GM12872 (cell line): ENCODE measurements at regions not wholly inside any gene's neighbourhood (a gene's known extent, or its start where the extent isn't known, plus 50 kb on each side); places are given as distances from the start of the nearest gene placed in this dataset.

Source experiments
- CTCF ChIP-seq: IDR thresholded peaks from 3 replicates; pipeline ENCODE4 v1.5.1; 2011; ENCODE audit warnings: low read depth, mild to moderate bottlenecking, low read length, moderate library complexity; ENCODE audit not compliant: insufficient read depth

DNA sequence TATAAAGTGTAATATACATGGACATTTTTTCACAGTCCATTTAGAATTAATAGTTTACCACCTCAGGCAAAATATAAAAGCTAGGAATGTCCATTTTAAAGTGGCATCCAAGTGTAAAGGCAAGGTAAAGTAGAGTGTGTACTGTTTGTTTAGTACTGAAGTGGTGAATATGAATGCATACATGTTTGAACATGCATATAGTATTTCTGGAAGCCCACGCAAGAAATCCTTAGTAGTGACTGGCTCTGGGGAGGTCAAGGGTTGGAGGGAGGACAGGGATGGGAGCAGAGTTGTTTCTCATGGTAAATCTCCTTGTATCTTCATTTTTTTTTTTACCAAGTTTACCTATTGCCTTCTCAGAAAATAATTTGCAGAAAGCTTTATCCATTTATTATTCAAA, 129.2 kb downstream of the UNC5CL start:
- no peak for TF ChIP-seq CTCF

DNA sequence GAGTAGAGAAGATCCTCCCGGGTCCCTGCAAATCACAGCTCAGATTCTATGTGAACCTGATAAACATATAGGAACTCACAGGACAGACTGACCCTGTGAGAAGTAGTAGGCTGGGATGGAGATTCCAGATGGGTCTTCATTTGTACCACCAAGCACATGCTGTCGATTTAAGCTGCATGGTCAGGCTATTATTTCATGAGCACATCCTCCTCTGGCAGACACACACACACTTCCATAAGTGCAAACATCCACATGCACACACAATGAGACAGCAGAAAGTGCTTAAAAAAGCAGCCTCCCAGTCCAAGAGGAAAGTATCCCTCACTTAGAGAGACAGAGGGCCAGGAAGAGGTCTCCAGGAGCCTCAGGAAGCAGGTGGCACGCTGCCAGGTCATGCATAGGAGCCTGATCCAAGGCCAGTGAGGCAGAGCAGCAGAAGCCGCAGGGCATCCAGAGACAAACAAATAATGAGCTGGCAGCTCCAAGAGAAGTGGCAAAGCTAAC, 131.8 kb downstream of the UNC5CL start:
- no peak for TF ChIP-seq CTCF

- TF ChIP-seq CTCF: no peak
Measured at GRCh38 chr6:40906759-40907158, 132.3 kb downstream of the UNC5CL start.

- TF ChIP-seq CTCF: no peak
Measured at GRCh38 chr6:40904583-40905194, 134.3 kb downstream of the UNC5CL start.

- no peak for TF ChIP-seq CTCF
Measured at GRCh38 chr6:40903456-40903855, 135.6 kb downstream of the UNC5CL start.

DNA sequence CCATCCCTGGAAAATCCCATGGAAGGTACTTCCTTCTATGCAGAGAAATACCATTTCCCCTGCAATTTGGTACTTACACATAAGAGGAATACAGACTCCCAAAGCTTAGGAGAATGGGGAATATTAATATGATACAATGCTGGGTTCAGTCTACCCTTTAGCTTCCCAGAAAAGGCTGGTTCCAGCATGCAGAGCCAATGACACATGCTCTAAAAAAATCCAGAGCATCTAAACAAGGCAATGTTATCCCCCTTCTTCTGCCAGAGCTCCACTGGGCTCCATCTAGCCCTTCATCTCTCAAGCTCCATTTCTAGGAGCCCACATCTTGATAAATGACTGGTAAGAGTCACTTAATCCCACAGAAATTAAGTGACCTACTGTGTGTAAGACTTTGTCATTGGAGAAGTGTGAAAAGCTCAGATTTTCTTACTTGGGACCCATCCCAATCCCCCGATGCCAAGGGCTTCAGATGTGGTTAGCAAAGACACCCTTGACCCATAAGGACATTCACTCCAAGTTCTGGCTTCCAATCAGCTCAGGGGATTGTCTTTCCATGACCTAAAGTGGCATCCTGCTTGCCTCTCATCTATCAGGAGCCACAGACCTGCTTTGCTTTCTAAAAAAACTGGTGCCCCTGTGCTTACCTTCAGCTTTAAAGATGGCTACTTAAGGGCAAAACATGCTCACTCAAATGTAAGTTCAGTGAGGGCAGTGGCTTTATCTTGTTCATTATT, 137.5 kb downstream of the UNC5CL start:
- TF ChIP-seq CTCF: no peak

DNA sequence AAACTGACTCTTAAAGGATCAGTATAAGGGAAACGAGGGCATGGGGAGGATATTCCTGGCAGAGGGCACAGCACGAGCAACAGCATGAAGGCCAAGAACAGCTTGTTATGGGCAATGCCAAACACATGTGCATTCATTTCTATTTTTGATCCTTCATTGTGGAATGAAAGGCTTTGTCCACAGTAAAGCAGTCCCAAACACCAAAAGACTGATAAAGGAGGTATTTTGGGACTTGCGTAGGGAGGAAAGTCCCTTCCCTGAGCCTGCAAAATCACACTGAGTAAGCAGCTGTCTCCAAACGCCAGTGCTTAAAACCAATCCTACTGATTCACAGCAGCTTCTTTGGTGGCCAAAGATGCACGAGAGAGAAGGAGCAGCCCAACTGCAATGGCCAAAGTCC, 138.2 kb downstream of the UNC5CL start:
- no peak for TF ChIP-seq CTCF
